Ascending aorta (tissue), 2 donors: ENCODE measurements at regions not wholly inside any gene's neighbourhood (a gene's known extent, or its start where the extent isn't known, plus 50 kb on each side); places are given as distances from the start of the nearest gene placed in this dataset.

Experiments used
- DNase-seq, 2 donors: peaks; one replicate each; pipeline ENCODE4 v3.0.0-alpha.2; 2019; ENCODE audit warnings: low spot score in 2 of 2
- H3K27ac ChIP-seq, 2 donors: fragments of 200-600 bp; sonication (generic); one replicate each; pipeline ENCODE4 v1.5.1; 2016 to 2017; ENCODE audit warnings: mild to moderate bottlenecking in 1 of 2
- H3K27me3 ChIP-seq: fragments of 200-600 bp; sonication (generic); one replicate; pipeline ENCODE4 v1.5.1; 2017
- H3K36me3 ChIP-seq, 2 donors: fragments of 200-600 bp; sonication (generic); one replicate each; pipeline ENCODE4 v1.5.1; 2016
- H3K4me1 ChIP-seq, 2 donors: fragments of 200-600 bp; sonication (generic); one replicate each; pipeline ENCODE4 v1.5.1; 2016 to 2017; ENCODE audit warnings: mild to moderate bottlenecking in 1 of 2
- H3K4me3 ChIP-seq, 2 donors: fragments of 200-600 bp; sonication (generic); one replicate each; pipeline ENCODE4 v1.5.1; 2016 to 2017; ENCODE audit warnings: mild to moderate bottlenecking in 1 of 2
- H3K9me3 ChIP-seq, 2 donors: fragments of 200-600 bp; sonication (generic); one replicate each; pipeline ENCODE4 v1.5.1; 2016
- intact Hi-C: fragments of 100-400 bp; cut with DNase I; formaldehyde crosslinking; loops from one replicate; pipeline ENCODE4 v1.15.1; 2023
- TF ChIP-seq, protein P1 (sequence below), 3 experiments: fragments of 200-600 bp in 2 of 3; fragments of 450-650 bp in 1 of 3; sonication (generic) in 2 of 3; IDR thresholded peaks; one replicate each; pipeline ENCODE4 v1.5.1; 2016 to 2019; ENCODE audit warnings: antibody characterized with exemption in 3 of 3, mild to moderate bottlenecking in 1 of 3, moderate library complexity in 1 of 3

DNA sequence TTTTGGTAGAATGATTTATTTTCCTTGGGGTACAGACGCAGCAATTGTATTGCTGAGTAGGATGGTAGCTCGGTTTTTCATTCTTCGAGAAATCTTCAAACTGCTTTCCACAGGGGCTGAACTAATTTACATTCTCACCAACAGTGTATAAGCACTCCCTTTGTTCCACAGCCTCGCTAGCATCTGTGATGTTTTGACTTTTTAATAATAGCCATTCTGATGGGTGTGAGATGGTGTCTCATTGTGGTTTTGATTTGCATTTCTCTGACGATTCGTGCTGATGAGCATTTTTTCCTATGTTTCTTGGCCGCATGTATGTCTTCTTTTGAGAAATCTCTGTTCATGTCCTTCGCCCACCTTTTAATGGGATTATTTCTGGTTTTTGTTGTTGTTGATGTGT is 54.8 kb upstream of the UQCRFS1 start:
- no peaks in the 10 kb centered on the region for H3K36me3 ChIP-seq
- no peaks in the 10 kb centered on the region for H3K27me3 ChIP-seq
- no peak overlapping the region for H3K4me3 ChIP-seq
- intact Hi-C loops, result loop anchor here (10.0 kb wide), 1 partner anchor 533 kb away; no protein-coding TSS in a partner anchor
- H3K4me1 ChIP-seq, result no peaks in the 10 kb centered on the region
- DNase-seq, result no peak
- H3K9me3 ChIP-seq, result no peaks in the 10 kb centered on the region
- no peak overlapping the region for H3K27ac ChIP-seq
- TF ChIP-seq, protein P1, sequence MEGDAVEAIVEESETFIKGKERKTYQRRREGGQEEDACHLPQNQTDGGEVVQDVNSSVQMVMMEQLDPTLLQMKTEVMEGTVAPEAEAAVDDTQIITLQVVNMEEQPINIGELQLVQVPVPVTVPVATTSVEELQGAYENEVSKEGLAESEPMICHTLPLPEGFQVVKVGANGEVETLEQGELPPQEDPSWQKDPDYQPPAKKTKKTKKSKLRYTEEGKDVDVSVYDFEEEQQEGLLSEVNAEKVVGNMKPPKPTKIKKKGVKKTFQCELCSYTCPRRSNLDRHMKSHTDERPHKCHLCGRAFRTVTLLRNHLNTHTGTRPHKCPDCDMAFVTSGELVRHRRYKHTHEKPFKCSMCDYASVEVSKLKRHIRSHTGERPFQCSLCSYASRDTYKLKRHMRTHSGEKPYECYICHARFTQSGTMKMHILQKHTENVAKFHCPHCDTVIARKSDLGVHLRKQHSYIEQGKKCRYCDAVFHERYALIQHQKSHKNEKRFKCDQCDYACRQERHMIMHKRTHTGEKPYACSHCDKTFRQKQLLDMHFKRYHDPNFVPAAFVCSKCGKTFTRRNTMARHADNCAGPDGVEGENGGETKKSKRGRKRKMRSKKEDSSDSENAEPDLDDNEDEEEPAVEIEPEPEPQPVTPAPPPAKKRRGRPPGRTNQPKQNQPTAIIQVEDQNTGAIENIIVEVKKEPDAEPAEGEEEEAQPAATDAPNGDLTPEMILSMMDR (IDR thresholded peaks at IDR 0.05), result no peak

DNA sequence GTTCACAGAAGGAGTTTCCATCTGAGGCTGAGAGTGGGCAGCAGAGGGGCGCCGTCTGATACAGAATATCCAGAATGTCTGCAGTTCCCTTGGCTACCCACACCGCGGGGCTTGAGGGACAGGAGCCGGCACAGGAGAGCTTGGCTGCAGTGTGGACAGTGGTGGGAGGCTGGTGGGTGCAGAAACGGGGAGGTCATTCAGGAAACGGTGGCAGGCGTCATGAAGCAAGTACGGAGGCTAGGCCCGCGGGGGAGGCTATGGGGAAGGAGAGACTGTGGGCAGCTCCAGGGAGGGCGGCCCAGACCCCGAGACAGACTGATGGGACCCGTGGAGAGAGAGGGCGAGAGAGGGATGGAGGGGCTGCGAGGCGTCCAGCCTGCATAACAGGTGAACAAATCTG is 55.2 kb upstream of the UQCRFS1 start:
- Histone ChIP-seq H3K4me1 (no peaks in the 10 kb centered on the region), H3K27me3 (no peaks in the 10 kb centered on the region), H3K36me3 (no peaks in the 10 kb centered on the region), H3K9me3 (no peaks in the 10 kb centered on the region), H3K27ac (no peak overlapping the region), H3K4me3 (no peak overlapping the region)
- intact Hi-C loops, result loop anchor here (10.0 kb wide), 1 partner anchor 533 kb away; no protein-coding TSS in a partner anchor
- DNase-seq, result no peak
- TF ChIP-seq, protein P1 (IDR thresholded peaks at IDR 0.05), result no peak

DNA sequence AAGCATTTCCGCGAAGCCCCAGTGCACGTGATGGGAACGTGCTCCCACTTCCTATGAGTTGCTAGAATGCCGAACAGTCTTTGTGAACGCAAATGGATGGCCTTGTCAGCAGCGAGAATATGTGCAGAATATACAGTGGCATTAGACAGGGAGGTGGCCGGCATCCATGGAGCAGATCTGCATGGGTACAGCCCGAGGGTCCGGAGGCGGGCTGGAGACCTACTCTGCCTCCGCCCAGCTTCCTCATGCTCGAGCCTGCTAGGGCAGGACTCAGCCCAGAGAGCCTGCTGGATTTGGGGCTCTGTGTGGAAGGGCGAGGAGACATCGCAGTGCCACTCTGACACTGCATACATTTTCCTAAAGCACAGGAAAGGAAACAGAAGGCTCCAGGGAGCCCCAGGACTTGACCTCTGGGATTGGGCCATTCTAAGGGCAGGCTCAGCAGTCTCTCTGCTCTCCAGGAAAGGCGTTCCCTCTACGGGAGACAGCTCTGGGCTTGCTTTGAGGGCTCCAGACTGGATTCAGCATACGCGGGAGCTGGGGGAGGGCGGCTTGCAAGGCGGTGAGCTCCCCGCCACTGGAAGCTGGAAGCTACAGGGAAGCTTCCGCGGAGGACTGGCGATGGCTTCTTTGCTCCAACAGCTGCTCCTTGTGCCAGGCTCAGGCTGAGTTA is 55.9 kb upstream of the UQCRFS1 start:
- TF ChIP-seq, protein P1 (IDR thresholded peaks at IDR 0.05), result no peak
- no peaks in the 10 kb centered on the region for H3K9me3 ChIP-seq
- intact Hi-C loops, result loop anchor here (10.0 kb wide), 1 partner anchor 534 kb away; no protein-coding TSS in a partner anchor
- no peaks in the 10 kb centered on the region for H3K4me1 ChIP-seq
- H3K4me3 ChIP-seq, result no peak overlapping the region
- no peaks in the 10 kb centered on the region for H3K27me3 ChIP-seq
- no peaks in the 10 kb centered on the region for H3K36me3 ChIP-seq
- H3K27ac ChIP-seq, result no peak overlapping the region
- no peak for DNase-seq

DNA sequence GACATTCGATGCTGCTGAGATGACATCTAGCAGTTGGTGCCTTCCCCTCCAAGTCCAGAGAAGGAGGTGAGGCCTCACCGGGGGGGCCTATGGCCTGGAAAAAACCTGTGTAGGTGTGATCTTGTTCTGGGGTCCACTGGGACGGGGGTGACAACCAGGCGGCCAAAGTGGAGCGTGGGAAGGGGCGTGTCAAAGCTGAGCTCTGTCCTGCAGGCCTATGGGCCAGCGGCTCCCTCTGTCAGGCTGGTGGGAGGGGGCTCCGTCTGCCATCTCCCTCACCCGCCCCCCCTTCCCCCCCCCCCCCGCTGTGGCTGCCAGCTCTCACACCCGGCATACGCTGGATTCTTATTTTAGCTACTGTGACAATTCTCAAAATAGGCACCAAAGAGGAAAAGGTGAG is 56.7 kb upstream of the UQCRFS1 start:
- no peaks in the 10 kb centered on the region for H3K36me3 ChIP-seq
- H3K27me3 ChIP-seq, result no peaks in the 10 kb centered on the region
- TF ChIP-seq, protein P1 (IDR thresholded peaks at IDR 0.05), result no peak
- no peak overlapping the region for H3K4me3 ChIP-seq
- H3K4me1 ChIP-seq, result no peaks in the 10 kb centered on the region
- no peaks in the 10 kb centered on the region for H3K9me3 ChIP-seq
- no peak overlapping the region for H3K27ac ChIP-seq
- intact Hi-C loops, result loop anchor here (10.0 kb wide), 1 partner anchor 535 kb away; no protein-coding TSS in a partner anchor
- DNase-seq, result no peak

DNA sequence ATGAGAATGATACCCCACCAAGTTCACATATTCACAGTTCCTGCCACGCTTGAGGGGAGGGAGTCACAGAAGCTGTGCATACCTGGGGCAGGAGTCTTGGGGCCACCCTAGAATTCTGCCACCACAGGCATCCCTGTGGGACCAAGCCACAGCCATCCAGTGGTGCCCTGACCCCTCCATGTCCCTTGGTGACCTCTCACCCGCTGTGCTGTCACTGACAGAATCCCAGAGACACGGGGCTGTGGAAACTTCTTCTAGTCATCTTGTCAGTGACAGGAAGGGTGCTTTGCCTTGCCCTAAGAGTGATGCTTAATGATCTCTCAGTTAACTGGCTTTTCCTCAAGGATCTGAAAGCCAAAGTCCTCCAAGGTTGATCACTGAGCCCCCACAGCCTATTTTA is 58.4 kb upstream of the UQCRFS1 start:
- no peaks in the 10 kb centered on the region for H3K27me3 ChIP-seq
- H3K9me3 ChIP-seq, result no peaks in the 10 kb centered on the region
- H3K4me3 ChIP-seq, result no peak overlapping the region
- no peak overlapping the region for H3K27ac ChIP-seq
- intact Hi-C loops, result no loop called here
- no peaks in the 10 kb centered on the region for H3K36me3 ChIP-seq
- no peak for DNase-seq
- TF ChIP-seq, protein P1 (IDR thresholded peaks at IDR 0.05), result no peak
- no peaks in the 10 kb centered on the region for H3K4me1 ChIP-seq
